Adrenal gland (tissue), 9 donors: ENCODE measurements at regions not wholly inside any gene's neighbourhood (a gene's known extent, or its start where the extent isn't known, plus 50 kb on each side); places are given as distances from the start of the nearest gene placed in this dataset.

Experiments used
- DNase-seq, 7 donors: peaks; one replicate each; pipeline ENCODE4 v3.0.0-alpha.2; 2019 to 2020
- H3K27ac ChIP-seq, 5 donors: fragments of 200-600 bp; sonication (generic) in 4 of 5; 1 replicate in 3 of 5; 2 replicates in 2 of 5; pipeline versions ENCODE4 v1.5.1 to v1.8.0; 2016 to 2020; ENCODE audit warnings: mild to moderate bottlenecking in 1 of 5
- H3K27me3 ChIP-seq: fragments of 200-600 bp; 2 replicates; pipeline ENCODE4 v1.8.0; 2021
- H3K36me3 ChIP-seq, 2 donors: fragments of 200-600 bp; replicated peaks in 1 of 2; 1 replicate in 1 of 2; 2 replicates in 1 of 2; pipeline versions ENCODE4 v1.5.1 to v1.8.0; 2018 to 2022
- H3K4me1 ChIP-seq, 2 donors: fragments of 200-600 bp; replicated peaks in 1 of 2; 1 replicate in 1 of 2; 2 replicates in 1 of 2; pipeline versions ENCODE4 v1.5.1 to v1.8.0; 2018 to 2021
- H3K4me3 ChIP-seq, 4 donors: fragments of 200-600 bp; sonication (generic) in 3 of 4; one replicate each; pipeline ENCODE4 v1.5.1; 2016 to 2018
- H3K9me3 ChIP-seq, 3 donors: fragments of 200-600 bp; sonication (generic) in 1 of 3; replicated peaks in 1 of 3; 1 replicate in 2 of 3; 2 replicates in 1 of 3; pipeline versions ENCODE4 v1.5.1 to v1.8.0; 2016 to 2021
- POLR2A ChIP-seq, 2 donors: fragments of 450-650 bp; IDR thresholded peaks; one replicate each; pipeline ENCODE4 v1.6.1; 2017; ENCODE audit warnings: antibody characterized with exemption in 2 of 2, mild to moderate bottlenecking in 2 of 2, moderate library complexity in 1 of 2
- WGBS, 4 donors: extraction: QIAGEN DNeasy Blood & Tissue Kit in 2 of 4; methylation state at CpG; one replicate each; pipeline versions ENCODE4 v1.1.5 to v1.1.7; 2013 to 2017; 5-methylcytosine and 5-hydroxymethylcytosine counted together
- intact Hi-C, 2 donors: fragments of 100-400 bp; cut with DNase I; formaldehyde crosslinking; loops; one replicate each; pipeline versions ENCODE4 v1.14.1 to v1.15.0; 2022 to 2023
- TF ChIP-seq, protein P1 (sequence below), 6 experiments: fragments of 450-650 bp in 4 of 6; fragments of 200-600 bp in 2 of 6; sonication (generic) in 1 of 6; IDR thresholded peaks; 1 replicate in 5 of 6; 2 replicates in 1 of 6; pipeline versions ENCODE4 v1.5.1 to v1.8.0; 2016 to 2021; ENCODE audit warnings: antibody characterized with exemption in 6 of 6, mild to moderate bottlenecking in 2 of 6, moderate library complexity in 1 of 6
- donor health status: healthy with polysubstance abuse.
- donor health status: Bipolar disorder and iron deficiency.
- donor health status: DM: yes; HTN: yes; CAD: no.
- donor health status: DM: no; HTN: no; CAD: no.
- donor health status: DM: no; HTN: no; CAD: no.

DNA sequence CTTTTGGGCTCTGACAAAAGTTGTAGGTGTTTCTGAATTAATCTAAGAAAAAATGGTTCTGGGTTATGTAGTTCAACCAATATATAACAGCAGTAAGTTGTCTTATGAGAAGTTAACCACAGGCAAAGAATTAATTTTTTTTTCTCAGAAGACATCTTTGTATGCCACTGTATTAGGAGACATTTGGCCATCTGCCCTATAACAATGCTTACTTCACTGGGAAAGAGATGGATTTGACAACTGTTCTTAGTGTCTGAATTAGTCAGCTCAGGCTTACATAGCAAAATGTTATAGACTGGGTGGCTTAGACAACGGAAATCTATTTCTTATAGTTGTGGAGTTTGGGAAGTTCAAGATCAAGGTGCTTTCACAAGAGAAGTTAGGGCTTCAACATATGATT lies 508.1 kb downstream of the STIM2 start:
- WGBS, 4 donors = 38 to 78% (median 62%) methylated on average over 1 of the region's 1 CpG
- intact Hi-C loops = no loop called here
- H3K27me3 ChIP-seq = no peaks in the 10 kb centered on the region
- H3K36me3 ChIP-seq = no peaks in the 10 kb centered on the region
- H3K4me1 ChIP-seq = no peaks in the 10 kb centered on the region
- DNase-seq = no peak
- H3K4me3 ChIP-seq = no peak overlapping the region
- H3K9me3 ChIP-seq = no peaks in the 10 kb centered on the region
- TF ChIP-seq, protein P1, sequence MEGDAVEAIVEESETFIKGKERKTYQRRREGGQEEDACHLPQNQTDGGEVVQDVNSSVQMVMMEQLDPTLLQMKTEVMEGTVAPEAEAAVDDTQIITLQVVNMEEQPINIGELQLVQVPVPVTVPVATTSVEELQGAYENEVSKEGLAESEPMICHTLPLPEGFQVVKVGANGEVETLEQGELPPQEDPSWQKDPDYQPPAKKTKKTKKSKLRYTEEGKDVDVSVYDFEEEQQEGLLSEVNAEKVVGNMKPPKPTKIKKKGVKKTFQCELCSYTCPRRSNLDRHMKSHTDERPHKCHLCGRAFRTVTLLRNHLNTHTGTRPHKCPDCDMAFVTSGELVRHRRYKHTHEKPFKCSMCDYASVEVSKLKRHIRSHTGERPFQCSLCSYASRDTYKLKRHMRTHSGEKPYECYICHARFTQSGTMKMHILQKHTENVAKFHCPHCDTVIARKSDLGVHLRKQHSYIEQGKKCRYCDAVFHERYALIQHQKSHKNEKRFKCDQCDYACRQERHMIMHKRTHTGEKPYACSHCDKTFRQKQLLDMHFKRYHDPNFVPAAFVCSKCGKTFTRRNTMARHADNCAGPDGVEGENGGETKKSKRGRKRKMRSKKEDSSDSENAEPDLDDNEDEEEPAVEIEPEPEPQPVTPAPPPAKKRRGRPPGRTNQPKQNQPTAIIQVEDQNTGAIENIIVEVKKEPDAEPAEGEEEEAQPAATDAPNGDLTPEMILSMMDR (IDR thresholded peaks at IDR 0.05) = no peak
- no peak for TF ChIP-seq POLR2A (IDR thresholded peaks at IDR 0.05)
- H3K27ac ChIP-seq = no peak overlapping the region

DNA sequence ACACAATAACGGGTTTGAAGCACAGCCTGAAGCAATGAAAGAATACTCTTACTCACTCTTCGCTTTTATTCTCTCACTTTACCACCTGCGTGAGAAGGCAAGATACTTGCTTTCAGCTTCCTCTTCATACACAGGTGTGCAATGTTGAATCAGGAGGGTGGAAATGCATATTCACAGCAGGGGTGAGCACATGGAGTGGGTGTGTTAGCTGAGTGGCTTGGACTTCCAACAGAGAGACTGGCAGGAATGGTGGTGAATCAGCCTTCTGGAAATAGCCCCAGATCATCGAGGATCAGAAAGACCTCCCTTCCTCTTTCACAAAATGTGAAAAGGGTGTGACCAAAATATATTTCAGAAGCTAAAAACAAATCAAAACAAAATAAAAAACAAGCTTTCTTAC lies 521.2 kb downstream of the STIM2 start:
- DNase-seq = no peak
- TF ChIP-seq, protein P1 (IDR thresholded peaks at IDR 0.05) = no peak
- TF ChIP-seq POLR2A (IDR thresholded peaks at IDR 0.05) = no peak
- 80 to 85% (median 83%) methylated on average over 4 of the region's 4 CpGs for WGBS, 4 donors

DNA sequence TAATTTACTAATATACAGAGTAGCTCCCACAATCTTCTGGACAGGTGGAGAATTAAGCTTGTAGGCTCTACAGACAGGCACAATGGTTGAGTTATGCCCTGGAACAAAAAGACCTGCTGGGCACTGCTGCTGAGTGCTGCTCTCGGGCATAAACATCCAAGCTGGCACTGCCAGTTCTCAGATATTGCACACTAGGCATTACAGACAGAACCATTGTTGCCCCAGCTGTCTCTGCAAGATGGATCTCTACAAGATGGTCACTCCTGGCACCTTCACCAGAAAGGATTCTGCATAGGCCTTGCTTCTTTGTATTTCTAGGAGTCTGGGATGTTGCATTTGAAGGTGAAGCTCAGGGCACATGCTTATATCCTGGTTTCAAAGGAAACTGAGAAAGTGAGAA lies 527.1 kb downstream of the STIM2 start:
- no peak for DNase-seq
- Histone ChIP-seq H3K36me3 (no peaks in the 10 kb centered on the region), H3K4me3 (no peak overlapping the region), H3K27me3 (no peaks in the 10 kb centered on the region), H3K27ac (no peak overlapping the region), H3K4me1 (no peaks in the 10 kb centered on the region), H3K9me3 (no peaks in the 10 kb centered on the region)
- WGBS, 4 donors = 25 to 62% (median 39%) methylated on average over 1 of the region's 1 CpG
- TF ChIP-seq, protein P1 (IDR thresholded peaks at IDR 0.05) = no peak
- TF ChIP-seq POLR2A (IDR thresholded peaks at IDR 0.05) = no peak
- intact Hi-C loops = no loop called here

More for the DNA sequence above, 521.2 kb downstream of the STIM2 start:
- no peak overlapping the region for H3K4me3 ChIP-seq
- no peaks in the 10 kb centered on the region for H3K4me1 ChIP-seq
- intact Hi-C loops = no loop called here
- H3K27ac ChIP-seq = no peak overlapping the region
- H3K36me3 ChIP-seq = no peaks in the 10 kb centered on the region
- H3K9me3 ChIP-seq = no peaks in the 10 kb centered on the region
- H3K27me3 ChIP-seq = no peaks in the 10 kb centered on the region

DNA sequence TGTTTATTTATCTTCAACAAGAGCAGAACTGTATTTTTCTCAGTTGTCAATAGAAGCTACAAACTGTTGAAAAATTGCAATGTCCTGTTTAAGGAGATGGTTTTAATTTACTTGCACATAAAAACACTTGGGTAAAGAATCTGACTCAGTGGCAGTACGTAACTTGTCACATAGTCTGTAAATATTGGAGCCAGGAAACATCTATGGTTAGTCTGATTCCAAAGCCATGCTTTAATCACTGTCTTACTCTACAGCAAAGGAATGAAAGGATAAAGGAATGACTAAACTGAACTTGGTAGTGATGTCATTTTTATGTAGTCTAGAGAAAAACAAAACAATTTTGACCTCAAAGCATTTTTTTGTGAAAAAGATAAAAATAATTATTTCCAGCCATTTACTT lies 537.2 kb downstream of the STIM2 start:
- H3K4me3 ChIP-seq = no peak overlapping the region
- no peaks in the 10 kb centered on the region for H3K4me1 ChIP-seq
- no peak overlapping the region for H3K27ac ChIP-seq
- 41 to 59% (median 57%) methylated on average over 1 of the region's 1 CpG for WGBS, 4 donors
- intact Hi-C loops = no loop called here
- TF ChIP-seq, protein P1 (IDR thresholded peaks at IDR 0.05) = no peak
- TF ChIP-seq POLR2A (IDR thresholded peaks at IDR 0.05) = no peak
- no peaks in the 10 kb centered on the region for H3K9me3 ChIP-seq
- DNase-seq = no peak
- no peaks in the 10 kb centered on the region for H3K36me3 ChIP-seq
- no peaks in the 10 kb centered on the region for H3K27me3 ChIP-seq
